ENCODE measurements at regions not wholly inside any gene's neighbourhood (a gene's known extent, or its start where the extent isn't known, plus 50 kb on each side); places are given as distances from the start of the nearest gene placed in this dataset.

- DNase-seq (ENCODE audit: low read depth in 2 of 3, low spot score in 2 of 3): no peak
These were observed 174.0 kb upstream of the ZNF618 start for GRCh38 chr9:113701774-113702755.

DNA sequence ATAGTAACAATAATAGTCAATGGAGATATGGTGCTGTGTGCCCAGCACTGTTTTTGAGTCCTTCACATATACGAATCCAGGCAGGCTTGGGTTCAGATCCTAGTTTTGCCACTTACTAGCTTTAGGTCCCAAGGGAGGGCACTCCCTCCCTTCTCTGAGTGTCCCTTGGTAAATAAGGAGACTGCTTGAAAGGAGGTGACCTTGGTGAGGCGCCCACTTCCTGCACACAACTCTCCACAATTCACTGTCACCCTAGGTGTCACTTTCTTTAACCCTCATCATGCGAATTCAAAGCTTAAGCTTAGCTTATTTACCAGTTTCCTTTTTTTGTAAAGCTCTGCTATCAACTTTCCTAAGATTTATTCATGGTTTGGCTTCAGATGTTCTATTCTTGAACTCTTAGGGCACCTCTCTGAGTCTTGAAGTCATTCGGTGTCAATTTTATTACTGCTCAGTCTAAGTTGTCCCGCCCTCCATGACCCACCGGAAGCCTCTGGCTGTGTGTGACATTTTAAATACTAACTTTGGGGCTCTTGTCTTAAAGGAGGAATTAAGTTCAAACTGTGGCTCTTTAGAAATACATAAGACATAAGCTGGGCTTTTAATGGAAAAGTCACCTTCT is 170.7 kb upstream of the ZNF618 start:
- no peak for DNase-seq (ENCODE audit: low read depth in 2 of 3, low spot score in 2 of 3)

DNA sequence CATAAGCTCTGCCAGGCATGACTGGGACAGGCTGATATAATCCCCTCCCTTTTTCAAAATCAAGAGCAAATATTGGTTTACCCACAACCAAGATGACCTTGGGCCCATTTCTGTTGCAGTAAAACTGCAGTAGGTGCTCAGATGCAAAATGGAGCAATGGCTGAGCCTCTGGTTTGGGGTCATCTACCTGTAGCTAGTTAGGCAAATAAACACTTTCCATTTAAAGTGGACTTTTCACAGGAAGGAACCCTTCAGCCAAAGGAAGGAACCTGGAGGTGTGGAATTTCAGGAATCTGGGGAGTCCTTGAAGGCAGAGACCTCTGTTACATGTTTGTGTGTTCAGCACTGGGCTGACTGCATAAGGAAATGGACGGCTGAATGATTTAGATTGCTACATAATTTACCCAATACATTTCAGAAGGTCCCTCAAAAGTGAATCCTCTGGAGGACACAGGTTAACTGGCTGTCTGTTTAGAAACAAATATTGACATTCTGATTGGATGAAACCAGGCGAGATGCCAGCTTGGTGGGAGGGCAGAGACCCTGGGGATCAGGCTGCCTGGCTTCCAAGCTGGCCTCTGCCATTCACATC is 170.1 kb upstream of the ZNF618 start:
- no peak for DNase-seq (ENCODE audit: low read depth in 2 of 3, low spot score in 2 of 3)

GRCh38 chr9:113707953-113708695 is 168.0 kb upstream of the ZNF618 start:
- no peak for DNase-seq (ENCODE audit: low read depth in 2 of 3, low spot score in 2 of 3)

GRCh38 chr9:113708821-113709713 is 167.0 kb upstream of the ZNF618 start:
- DNase-seq (ENCODE audit: low read depth in 2 of 3, low spot score in 2 of 3): no peak

- DNase-seq (ENCODE audit: low read depth in 2 of 3, low spot score in 2 of 3): no peak
These were observed 166.4 kb upstream of the ZNF618 start for GRCh38 chr9:113709721-113710120.

- no peak for DNase-seq (ENCODE audit: low read depth in 2 of 3, low spot score in 2 of 3)
These were observed 164.9 kb upstream of the ZNF618 start for GRCh38 chr9:113711251-113711650.

GRCh38 chr9:113712053-113712452 is 164.1 kb upstream of the ZNF618 start:
- no peak for DNase-seq (ENCODE audit: low read depth in 2 of 3, low spot score in 2 of 3)

DNA sequence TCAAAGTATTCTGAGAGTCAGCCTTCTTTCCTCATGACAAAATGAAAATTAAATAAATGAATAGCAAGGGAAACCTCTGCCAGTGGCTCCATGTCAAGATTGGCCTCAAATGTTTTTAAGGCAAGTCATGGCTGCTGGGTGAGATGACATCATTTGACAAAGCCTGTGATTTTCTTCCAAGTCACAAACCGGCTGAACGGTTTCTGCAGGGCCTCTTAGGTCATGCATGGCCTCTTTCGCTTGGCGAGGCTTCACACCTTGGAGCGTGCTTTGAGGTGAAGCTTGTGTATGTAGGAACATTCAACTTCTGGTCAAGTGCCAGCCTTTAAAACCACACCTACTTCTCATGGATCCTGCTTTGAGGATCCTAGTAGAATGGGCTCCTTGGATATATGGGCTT is 161.0 kb upstream of the ZNF618 start:
- no peak for DNase-seq (ENCODE audit: low read depth in 2 of 3, low spot score in 2 of 3)

DNA sequence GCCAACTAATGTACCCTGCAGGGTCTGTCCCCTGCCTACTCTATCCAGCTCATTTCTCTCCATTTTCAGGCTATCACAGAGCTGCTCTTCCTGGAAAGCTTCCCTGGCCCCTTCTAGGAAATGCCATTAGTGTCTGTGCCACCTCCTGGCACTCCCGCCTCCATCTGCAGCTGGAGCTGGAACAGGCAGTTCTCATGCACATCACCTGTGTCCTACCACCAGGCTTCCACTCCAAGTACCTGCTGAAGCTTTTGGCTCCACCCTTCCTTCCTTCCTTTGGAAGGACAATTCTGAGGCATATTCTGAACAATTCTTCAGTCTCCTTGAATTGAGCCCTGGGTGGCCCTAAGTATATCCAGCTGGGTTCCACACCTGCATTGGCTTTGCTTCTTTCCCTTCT is 156.2 kb upstream of the ZNF618 start:
- no peak for DNase-seq (ENCODE audit: low read depth in 2 of 3, low spot score in 2 of 3)

GRCh38 chr9:113720495-113720894 is 155.6 kb upstream of the ZNF618 start:
- DNase-seq (ENCODE audit: low read depth in 2 of 3, low spot score in 2 of 3): no peak

GRCh38 chr9:113721856-113722255 is 154.3 kb upstream of the ZNF618 start:
- DNase-seq (ENCODE audit: low read depth in 2 of 3, low spot score in 2 of 3): no peak

DNA sequence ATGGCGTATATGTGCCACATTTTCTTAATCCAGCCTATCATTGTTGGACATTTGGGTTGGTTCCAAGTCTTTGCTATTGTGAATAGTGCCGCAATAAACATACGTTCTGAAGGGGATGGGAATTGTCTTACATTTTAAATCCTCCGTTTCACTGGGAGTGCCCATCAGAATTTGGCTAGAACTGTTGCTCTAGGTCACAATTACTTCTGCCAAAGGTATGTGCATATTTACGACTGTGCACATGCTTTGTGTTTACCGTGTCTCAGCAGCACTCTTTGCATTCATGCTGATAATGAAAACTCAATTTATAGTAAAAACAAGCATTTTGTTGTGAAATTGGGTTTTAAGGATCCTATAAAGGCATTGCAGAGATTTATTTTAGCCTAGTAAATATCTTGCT is 151.9 kb upstream of the ZNF618 start:
- no peak for DNase-seq (ENCODE audit: low read depth in 2 of 3, low spot score in 2 of 3)

DNA sequence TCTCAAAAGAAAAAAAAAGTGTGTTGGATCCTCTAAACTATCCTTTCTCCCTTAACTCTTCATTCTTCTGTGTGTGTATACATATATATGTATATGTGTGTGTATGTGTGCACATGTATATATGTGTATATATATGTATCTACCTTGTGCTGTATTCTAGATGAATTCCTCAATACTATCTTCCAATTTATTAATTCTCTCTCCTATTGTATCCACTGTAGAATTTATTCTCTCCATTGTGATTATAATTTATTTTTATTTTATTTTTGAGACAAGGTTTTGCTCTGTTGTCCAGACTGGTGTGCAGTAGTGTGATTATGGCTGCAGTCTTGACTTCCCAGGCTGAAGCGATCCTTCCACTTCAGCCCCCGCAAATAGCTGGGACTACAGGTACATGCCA is 147.1 kb upstream of the ZNF618 start:
- no peak for DNase-seq (ENCODE audit: low read depth in 2 of 3, low spot score in 2 of 3)

GRCh38 chr9:113734826-113735225 is 141.3 kb upstream of the ZNF618 start:
- no peak for DNase-seq (ENCODE audit: low read depth in 2 of 3, low spot score in 2 of 3)

DNA sequence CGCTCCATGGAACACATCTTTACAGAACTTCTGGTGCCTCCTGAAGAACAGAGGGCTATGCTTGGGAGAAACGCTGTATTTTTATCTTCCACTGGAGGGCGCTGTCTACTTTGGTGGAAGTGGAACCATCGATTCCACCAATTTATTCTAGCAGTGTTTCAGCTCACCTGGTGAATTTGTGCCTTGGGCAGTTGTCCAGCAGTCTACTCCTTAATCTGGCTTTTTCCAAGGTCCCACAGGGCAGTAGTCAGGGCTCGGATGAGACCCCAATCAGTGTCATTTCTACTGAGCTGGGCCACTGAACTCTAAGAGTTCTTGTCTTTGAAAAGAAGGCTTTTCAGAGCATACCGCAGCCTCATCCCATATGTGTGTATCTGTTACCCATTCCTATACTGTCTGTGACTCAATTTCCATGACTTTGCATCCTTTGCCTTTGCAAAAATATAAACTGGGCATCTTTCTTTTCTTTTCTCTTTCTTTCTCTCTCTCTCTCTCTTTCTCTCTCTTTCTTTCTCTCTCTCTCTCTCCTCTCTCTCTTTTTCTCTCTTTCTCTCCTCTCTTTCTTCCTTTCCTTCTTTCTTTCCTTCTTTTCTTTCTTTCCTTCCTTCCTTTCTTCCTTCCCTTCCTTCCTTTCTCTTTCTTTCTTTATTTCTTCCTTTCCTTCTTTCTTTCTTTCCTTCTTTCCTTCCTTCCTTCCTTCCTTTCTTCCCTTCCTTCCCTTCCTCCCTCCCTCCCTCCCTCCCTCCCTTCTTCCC is 138.4 kb upstream of the ZNF618 start:
- no peak for DNase-seq (ENCODE audit: low read depth in 2 of 3, low spot score in 2 of 3)

- no peak for DNase-seq (ENCODE audit: low read depth in 2 of 3, low spot score in 2 of 3)
These were observed 137.6 kb upstream of the ZNF618 start for GRCh38 chr9:113738496-113738892.

DNA sequence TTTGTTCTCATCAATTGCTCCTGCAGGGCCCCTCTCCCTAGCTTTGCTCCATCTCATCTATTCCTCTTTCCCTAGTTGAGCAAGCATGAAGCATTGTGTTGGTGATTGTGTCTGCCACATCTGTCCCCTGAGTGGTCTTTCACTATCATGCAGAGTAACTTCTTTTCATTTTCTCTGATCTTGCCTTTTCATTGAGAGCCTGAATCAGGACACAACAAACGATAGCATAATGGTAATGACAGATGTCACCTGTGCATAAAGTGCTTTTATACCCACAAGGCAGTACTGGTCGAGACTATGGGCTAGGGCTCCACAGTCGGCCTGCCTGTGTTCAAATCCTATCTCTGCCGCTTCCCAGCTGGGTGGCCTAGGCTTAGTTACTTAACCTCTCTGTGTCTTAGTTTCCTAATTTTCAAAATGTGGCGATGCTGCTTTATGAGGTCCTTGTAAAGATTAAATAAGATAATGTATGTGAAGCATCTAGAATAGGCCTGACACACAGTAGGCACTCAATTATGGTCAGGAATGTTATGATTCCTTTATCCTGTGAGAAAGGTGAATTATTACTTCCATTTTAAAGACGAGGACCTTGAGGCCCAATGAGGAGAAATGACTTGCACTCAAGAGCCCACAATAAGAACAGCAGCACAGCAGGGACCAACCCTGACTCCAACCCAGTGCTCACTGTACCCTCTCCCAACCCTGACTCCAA is 137.1 kb upstream of the ZNF618 start:
- DNase-seq (ENCODE audit: low read depth in 2 of 3, low spot score in 2 of 3): no peak

All from activated CD8-positive, alpha-beta memory T cell treated with anti-CD3 and anti-CD28 coated beads for 48 hours (primary cell).